HPDE6-E6E7 (cell line): ENCODE measurements at regions not wholly inside any gene's neighbourhood (a gene's known extent, or its start where the extent isn't known, plus 50 kb on each side); places are given as distances from the start of the nearest gene placed in this dataset.

Source experiments
- DNase-seq: peaks from one replicate; pipeline ENCODE4 v3.0.0; 2011; ENCODE audit warnings: missing footprints; ENCODE audit errors: extremely low spot score

DNA sequence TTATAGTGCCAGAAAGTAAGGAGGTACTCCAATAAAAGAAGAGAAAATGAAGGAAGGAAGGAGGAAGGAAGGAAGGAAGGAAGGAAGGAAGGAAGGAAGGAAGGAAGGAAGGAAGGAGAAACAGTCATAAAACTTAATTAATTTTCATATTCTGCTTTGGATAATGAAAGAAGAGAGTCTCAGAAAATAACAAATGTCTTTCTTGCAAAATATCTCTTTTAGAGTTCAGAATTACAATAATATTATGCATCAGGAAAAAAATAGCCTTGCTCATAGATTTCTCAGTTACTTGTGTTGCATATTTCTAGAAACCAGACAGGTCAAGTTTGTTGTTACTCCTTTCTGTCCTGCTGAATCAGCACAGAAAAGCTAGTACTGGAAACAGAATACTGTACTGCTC, 130.1 kb upstream of the DKK2 start:
- no peak for DNase-seq

DNA sequence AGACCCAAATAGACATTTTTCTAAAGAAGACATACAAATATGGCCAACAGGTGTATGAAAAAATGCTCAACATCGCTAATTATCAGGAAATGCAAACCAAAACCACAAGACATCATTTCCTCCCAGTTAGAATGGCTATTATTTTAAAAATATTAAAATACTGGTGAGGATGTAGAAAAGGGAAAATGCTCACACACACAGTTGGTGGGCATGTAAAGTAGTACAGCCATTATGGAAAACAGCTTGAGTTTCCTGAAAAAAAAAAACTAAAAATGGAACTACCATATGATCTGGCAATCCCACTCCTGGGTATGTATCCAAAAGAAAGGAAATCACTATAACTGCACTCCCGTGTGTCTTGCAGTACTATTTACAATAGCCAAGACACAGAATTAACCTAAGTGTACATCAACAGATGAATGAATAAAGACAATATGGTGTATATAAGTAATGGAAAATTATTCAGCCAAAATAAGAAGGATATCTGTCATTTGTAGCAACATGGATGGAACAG, 128.9 kb upstream of the DKK2 start:
- no peak for DNase-seq

DNA sequence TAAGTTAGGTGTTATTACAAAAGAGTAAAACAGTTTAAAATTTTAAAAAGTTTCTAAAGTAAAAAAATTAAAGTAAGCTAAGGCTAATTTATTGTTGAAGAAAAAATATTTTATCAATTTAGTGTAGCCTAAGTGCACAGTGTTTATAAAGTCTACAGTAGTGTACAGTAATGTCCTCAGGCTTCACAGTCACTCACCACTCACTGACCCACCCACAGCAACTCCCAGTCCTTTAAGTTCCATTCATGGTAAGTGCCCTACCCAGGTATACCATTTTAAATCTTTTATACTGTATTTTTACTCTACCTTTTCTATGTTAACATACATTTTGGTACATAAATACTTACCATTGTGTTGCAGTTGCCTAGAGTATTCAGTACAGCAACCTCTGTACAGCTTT, 120.3 kb upstream of the DKK2 start:
- no peak for DNase-seq

DNA sequence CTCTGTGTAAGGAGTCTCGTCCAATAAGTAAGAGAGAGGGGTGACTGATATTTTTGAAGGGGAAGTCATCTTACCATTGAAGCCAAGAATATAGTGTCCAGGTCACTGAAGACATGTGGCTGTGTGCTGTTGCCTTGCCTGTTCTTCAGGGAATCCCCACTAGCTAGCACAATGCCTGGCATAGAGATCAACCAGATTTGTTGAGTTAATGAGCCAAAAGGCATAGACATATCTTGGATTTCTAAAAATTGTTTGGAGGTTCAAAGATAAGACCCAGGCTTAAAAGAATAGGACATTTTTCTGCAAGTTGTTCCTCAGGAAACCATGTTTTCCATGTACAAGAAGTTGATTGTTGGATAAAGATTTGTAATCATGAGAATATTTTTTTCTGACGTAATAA, 119.3 kb upstream of the DKK2 start:
- no peak for DNase-seq

DNA sequence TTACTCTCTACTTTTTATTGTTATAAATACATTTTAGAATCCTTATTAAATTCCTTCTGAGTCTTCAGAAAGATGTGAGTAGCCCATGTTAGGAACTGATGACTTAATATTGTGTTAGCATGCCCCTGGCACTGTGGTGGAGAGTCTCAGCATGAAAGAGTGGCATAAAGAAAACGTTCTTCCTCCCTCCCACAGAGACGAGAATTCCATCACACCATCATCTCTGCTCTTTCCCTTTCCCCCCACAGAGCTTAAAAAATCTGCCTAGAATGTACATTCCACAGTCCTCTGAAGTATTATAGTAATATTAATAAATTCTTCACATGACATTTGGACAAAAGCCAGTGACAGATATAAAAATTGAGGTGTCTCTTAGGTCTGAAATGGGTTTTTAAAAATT, 117.8 kb upstream of the DKK2 start:
- DNase-seq = no peak

- no peak for DNase-seq
Measured at GRCh38 chr4:107153228-107153627, 117.1 kb upstream of the DKK2 start.

DNA sequence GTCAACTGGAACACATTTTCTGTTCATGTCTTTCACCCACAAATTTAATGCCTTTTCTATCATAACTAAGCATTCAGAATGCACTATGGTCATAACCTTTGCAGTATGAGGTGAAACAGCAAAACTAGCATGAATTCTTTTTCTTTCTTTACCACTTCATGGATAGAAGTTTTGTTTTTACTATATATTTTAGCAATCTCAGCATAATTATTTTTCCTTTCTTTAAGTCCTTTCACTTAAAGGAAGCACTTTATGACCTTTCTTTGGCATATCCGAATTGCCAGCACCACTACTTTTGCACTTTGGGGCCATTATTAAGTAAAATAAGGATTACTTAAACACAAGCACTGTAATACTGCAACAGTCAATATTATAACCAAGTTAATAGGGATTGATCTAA, 115.1 kb upstream of the DKK2 start:
- DNase-seq = no peak

- DNase-seq = no peak
Measured at GRCh38 chr4:107148904-107149303, 112.8 kb upstream of the DKK2 start.

DNA sequence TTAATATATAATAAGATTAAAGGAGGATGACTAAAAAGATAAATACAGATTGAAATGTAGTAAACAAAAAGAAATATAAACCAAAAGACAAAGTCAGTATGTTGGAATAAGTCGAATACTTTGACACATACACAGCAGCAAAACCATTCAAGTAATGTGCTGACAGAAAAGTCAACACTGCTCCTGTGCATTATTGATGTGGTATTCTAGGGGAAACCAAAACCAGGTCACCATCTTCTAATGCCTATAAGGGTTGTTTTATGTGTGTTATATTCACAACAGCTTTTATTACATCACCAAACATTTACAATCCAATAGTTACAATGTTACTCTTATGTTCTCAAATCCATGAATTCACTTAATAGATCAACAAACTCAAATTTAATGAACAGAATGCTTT, 111.8 kb upstream of the DKK2 start:
- DNase-seq = no peak

DNA sequence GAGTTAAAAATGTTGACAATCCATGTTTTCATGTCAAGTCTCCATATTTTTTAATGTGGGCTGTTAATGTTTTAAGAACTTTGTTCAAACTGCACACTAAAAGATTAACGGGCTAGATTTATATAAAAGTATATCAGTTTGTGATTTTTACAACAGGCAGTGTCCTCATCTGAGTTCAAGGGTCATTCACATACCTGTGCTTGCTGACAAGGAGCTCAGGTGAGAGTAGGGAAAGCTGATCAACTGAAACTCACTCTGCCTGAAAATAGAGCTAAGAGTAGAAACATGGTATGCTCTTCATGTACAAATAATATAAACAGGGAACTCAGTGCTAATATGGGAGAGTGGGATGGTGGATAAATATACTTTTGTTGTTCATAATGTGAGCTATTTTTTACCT, 102.3 kb upstream of the DKK2 start:
- no peak for DNase-seq

GRCh38 chr4:107133965-107134653, 98.0 kb upstream of the DKK2 start:
- DNase-seq = no peak

- DNase-seq = no peak
Measured at GRCh38 chr4:107131295-107131694, 95.2 kb upstream of the DKK2 start.

DNA sequence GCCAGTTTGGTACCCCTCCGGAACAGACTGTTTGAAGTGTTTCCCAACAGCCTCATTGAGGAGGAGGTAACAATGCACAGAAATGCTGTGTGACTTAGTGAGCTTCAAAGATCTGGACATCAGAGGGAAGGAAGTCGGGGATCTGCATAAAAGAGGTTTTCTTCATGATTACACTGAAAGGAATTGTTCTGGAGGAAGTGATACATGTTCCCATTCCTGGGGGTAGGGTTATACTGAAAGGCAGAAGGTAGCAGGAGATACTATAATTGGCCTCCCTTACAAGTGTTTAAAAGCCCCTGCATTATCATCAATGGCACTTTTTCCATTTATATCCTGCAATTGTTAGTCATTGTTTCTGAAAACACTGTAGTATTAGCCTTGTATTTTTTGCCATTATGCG, 94.0 kb upstream of the DKK2 start:
- DNase-seq = no peak

DNA sequence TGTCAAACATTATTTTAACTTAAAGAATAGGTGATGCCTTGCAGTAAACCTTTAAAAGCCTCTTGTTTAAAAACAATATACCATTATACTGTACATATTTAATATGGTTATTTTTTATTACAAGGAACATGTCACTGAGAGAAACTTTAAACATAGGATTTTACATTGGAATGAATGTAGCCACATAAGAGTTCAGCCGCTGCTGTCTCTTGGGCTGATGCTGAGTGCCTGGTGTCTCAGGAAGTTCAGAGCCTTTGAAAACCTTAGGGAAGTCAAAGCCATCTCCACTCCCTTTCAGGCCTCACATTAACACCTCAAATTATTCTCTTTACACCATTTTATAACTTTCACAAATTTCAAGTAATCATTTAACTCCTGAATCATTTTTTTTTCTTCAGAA, 93.5 kb upstream of the DKK2 start:
- DNase-seq = no peak

DNA sequence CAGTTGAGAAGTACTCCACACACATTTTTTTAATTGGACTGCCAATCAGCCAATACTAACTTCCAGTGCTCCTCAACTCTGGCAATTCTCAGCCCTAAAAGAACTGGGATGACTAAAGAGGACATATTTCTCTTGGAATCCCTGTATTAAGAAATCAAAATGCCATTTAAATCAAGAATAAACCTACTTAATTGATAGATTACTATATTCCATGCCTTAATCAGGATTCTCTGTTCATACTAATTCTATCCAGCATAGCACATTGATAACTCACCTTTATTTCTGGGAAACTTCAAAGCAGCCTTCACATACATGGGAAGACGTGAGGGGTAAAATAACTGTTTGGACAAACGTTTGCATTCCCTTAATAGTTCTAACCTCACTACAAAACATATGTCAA, 93.0 kb upstream of the DKK2 start:
- no peak for DNase-seq

DNA sequence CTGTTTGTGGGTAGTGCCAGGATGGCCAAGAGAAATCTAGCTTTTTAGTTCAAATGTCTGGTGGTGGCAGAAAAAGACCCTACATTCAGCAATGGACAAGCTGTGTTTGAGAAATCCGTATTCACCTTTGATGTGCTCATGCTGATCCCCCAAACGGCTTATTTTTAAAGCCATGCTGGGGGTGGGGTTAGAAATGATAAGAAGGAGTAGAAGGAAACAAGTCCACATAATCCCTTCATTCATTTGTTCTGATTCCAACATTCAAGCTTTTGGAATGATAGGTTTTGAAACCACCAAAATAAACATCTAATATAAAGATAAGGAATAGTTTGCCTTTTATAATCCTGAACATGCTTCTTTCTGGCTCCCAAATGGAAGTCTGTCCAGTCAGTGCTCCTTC, 92.0 kb upstream of the DKK2 start:
- DNase-seq = no peak

DNA sequence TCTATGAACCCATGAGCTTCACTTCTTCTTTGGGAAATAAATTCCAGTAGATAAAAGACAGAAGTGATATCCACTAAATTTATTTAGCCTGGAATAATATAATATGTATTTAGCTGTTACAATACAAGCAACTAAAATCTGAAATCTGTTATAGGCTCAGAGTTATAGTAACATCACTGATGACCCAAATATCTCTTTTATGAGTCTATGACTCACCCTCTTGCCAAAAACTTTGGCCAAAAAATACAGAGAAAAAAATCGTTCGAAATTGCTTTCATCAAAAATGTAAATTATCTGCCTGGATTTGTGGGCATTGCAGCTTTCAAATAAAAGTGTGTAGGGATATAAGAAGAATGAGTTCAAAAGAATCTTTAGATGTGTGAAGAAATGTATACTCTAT, 89.4 kb upstream of the DKK2 start:
- no peak for DNase-seq

GRCh38 chr4:107122736-107123135, 86.6 kb upstream of the DKK2 start:
- no peak for DNase-seq

DNA sequence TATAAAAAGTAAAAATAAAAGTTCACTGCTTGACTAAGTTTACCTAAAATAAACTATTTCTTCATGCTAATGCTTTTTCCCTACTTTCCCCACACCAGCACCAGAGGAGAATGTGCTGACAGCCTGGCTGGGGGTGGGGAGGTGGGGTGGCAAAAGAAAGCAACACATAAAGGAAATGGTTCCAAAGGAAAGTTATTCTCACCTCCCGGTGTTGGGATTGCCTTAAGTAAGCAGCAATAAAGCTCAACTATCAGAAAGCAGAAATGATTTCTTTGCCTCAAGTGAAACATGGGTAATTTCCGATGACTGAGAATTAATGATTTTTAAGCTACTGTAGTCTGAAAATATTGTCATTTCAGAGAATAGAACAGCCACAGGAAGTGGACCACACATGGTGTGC, 84.5 kb upstream of the DKK2 start:
- DNase-seq = no peak

- no peak for DNase-seq
Measured at GRCh38 chr4:107117726-107118125, 81.6 kb upstream of the DKK2 start.

- no peak for DNase-seq
Measured at GRCh38 chr4:107115185-107115847, 79.2 kb upstream of the DKK2 start.

GRCh38 chr4:107114059-107114458, 77.9 kb upstream of the DKK2 start:
- DNase-seq = no peak

- no peak for DNase-seq
Measured at GRCh38 chr4:107098401-107098800, 62.3 kb upstream of the DKK2 start.

DNA sequence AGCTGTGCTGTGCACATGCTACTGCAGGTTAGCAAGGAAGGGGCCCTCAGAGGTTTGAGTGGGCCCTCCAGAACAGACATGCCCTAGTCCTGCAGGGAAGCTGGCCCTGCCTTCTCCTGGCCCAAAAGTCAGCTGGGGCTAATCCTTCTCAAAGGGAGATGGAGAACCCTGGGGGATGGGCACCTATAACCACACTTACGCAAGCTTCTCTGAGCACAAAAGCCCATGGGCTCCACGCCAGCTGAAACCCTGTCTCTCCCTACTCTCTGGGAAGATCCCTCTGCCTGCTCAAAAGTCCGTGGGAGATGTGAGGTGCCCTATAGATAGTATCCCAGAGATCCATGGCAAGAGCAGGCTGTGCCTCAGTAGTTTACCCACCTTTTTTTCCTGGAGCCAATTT, 58.9 kb upstream of the DKK2 start:
- DNase-seq = no peak
